ENCODE measurements at regions not wholly inside any gene's neighbourhood (a gene's known extent, or its start where the extent isn't known, plus 50 kb on each side); places are given as distances from the start of the nearest gene placed in this dataset.

GRCh38 chrX:6283826-6284225, 55.2 kb upstream of the NLGN4X start:
- no peak for TF ChIP-seq CTCF (conservative IDR thresholded peaks at IDR 0.05 in 1 of 2, IDR thresholded peaks at IDR 0.05 in 1 of 2; ENCODE audit: extremely low read depth in 1 of 2, insufficient read depth in 1 of 2, low read depth in 1 of 2, low read length in 2 of 2)
- TF ChIP-seq EZH2 (IDR thresholded peaks at IDR 0.05; ENCODE audit: borderline replicate concordance, low read length) = no peak
